Testis (tissue), 2 donors: ENCODE measurements at regions not wholly inside any gene's neighbourhood (a gene's known extent, or its start where the extent isn't known, plus 50 kb on each side); places are given as distances from the start of the nearest gene placed in this dataset.

Experiments
- CTCF ChIP-seq, 3 experiments: fragments of 450-650 bp in 2 of 3; fragments of 200-600 bp in 1 of 3; sonication (generic) in 1 of 3; IDR thresholded peaks; one replicate each; pipeline ENCODE4 v1.5.1; 2016 to 2019; ENCODE audit warnings: antibody characterized with exemption in 3 of 3, mild to moderate bottlenecking in 2 of 3, moderate library complexity in 1 of 3
- POLR2A ChIP-seq: fragments of 450-650 bp; IDR thresholded peaks from one replicate; pipeline ENCODE4 v1.6.1; 2017; ENCODE audit warnings: antibody characterized with exemption, mild to moderate bottlenecking, moderate library complexity

DNA sequence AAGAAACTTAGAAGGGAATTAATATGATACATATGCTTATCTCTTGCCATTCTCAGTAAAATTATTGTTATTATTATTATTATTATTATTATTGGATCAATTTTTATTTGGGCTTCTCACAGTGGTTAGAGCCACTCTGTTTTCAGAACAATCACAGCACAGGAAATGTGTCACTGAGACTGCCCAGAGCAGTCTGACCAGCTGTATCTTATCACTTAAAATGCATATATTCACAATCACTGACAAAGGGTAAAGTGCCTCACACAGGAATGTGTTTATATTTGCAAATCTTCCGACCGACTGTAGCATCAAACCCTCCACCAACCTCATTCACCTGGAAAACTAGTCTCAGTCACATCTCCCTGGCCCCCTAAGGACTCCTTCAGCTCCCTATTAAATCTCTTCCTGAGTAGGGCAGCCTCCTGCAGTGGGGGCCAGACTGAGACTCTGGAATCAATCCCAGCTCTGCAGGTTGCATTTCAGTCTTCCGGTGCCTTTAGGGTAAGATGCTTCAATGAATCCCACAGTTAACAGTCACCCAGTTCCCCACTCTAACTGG is 738.3 kb upstream of the SLITRK5 start:
- TF ChIP-seq POLR2A = no peak
- no peak for TF ChIP-seq CTCF (IDR thresholded peaks at IDR 0.05)
